ENCODE measurements at regions not wholly inside any gene's neighbourhood (a gene's known extent, or its start where the extent isn't known, plus 50 kb on each side); places are given as distances from the start of the nearest gene placed in this dataset.

- DNase-seq = no peak
- Histone ChIP-seq H3K4me1 (no peaks in the 10 kb centered on the region), H3K36me3 (no peaks in the 10 kb centered on the region), H3K9me3 (no peaks in the 10 kb centered on the region), H3K27me3 (0 out of 2 replicates have a peak, but pooled peaks cover 3% of the 10 kb centered on the region), H3K4me3 (ENCODE audit: low read depth, low read length) (no peak overlapping the region)
- no peak for TF ChIP-seq CTCF (IDR thresholded peaks at IDR 0.05; ENCODE audit: low read depth, low read length)
Measured at GRCh38 chr6:144335311-144335861, 50.3 kb downstream of the UTRN start.

- no peaks in the 10 kb centered on the region for H3K9me3 ChIP-seq
- no peaks in the 10 kb centered on the region for H3K4me1 ChIP-seq
- no peak for TF ChIP-seq CTCF (IDR thresholded peaks at IDR 0.05; ENCODE audit: low read depth, low read length)
- DNase-seq = no peak
- H3K4me3 ChIP-seq (ENCODE audit: low read depth, low read length) = no peak overlapping the region
- 0 out of 2 replicates have a peak, but pooled peaks cover 3% of the 10 kb centered on the region for H3K27me3 ChIP-seq
- no peaks in the 10 kb centered on the region for H3K36me3 ChIP-seq
Measured at GRCh38 chr6:144335914-144336313, 50.8 kb downstream of the UTRN start.

GRCh38 chr6:144336900-144337299, 51.8 kb downstream of the UTRN start:
- Histone ChIP-seq H3K4me3 (ENCODE audit: low read depth, low read length) (no peak overlapping the region), H3K27me3 (no peaks in the 10 kb centered on the region), H3K4me1 (no peaks in the 10 kb centered on the region), H3K9me3 (no peaks in the 10 kb centered on the region), H3K36me3 (no peaks in the 10 kb centered on the region)
- TF ChIP-seq CTCF (IDR thresholded peaks at IDR 0.05; ENCODE audit: low read depth, low read length) = no peak
- DNase-seq = no peak

- Histone ChIP-seq H3K36me3 (no peaks in the 10 kb centered on the region), H3K27me3 (no peaks in the 10 kb centered on the region), H3K4me3 (ENCODE audit: low read depth, low read length) (no peak overlapping the region), H3K9me3 (no peaks in the 10 kb centered on the region), H3K4me1 (no peaks in the 10 kb centered on the region)
- no peak for DNase-seq
- no peak for TF ChIP-seq CTCF (IDR thresholded peaks at IDR 0.05; ENCODE audit: low read depth, low read length)
Measured at GRCh38 chr6:144338474-144338873, 53.3 kb downstream of the UTRN start.

GRCh38 chr6:144338951-144339700, 54.0 kb downstream of the UTRN start:
- H3K36me3 ChIP-seq = no peaks in the 10 kb centered on the region
- no peak overlapping the region for H3K4me3 ChIP-seq (ENCODE audit: low read depth, low read length)
- no peaks in the 10 kb centered on the region for H3K9me3 ChIP-seq
- no peak for TF ChIP-seq CTCF (IDR thresholded peaks at IDR 0.05; ENCODE audit: low read depth, low read length)
- DNase-seq = no peak
- H3K4me1 ChIP-seq = no peaks in the 10 kb centered on the region
- no peaks in the 10 kb centered on the region for H3K27me3 ChIP-seq

GRCh38 chr6:144339859-144340452, 54.8 kb downstream of the UTRN start:
- Histone ChIP-seq H3K36me3 (no peaks in the 10 kb centered on the region), H3K27me3 (no peaks in the 10 kb centered on the region), H3K4me1 (no peaks in the 10 kb centered on the region), H3K4me3 (ENCODE audit: low read depth, low read length) (no peak overlapping the region), H3K9me3 (no peaks in the 10 kb centered on the region)
- DNase-seq = no peak
- TF ChIP-seq CTCF (IDR thresholded peaks at IDR 0.05; ENCODE audit: low read depth, low read length) = no peak
